Endothelial cell of umbilical vein (primary cell): ENCODE measurements at regions not wholly inside any gene's neighbourhood (a gene's known extent, or its start where the extent isn't known, plus 50 kb on each side); places are given as distances from the start of the nearest gene placed in this dataset.

ENCODE experiments used
- BruUV-seq: library from RNA; stranded (reverse); fragments of 400-500 nt; replicated peaks from 2 replicates; lab custom pipeline; 2021; lab: Mats Ljungman, UMichigan
- CTCF ChIA-PET: fragments of 300-600, 350-600 bp; sonication (Branson Sonifier 250); formaldehyde crosslinking; loops from one replicate; lab custom pipeline; 2021; ENCODE audit warnings: antibody characterized with exemption, inconsistent platforms; lab: Charles Lee
- POLR2A ChIA-PET: fragments of 300-600, 350-600 bp; sonication (Branson Sonifier 250); formaldehyde crosslinking; loops from one replicate; lab custom pipeline; 2021; ENCODE audit warnings: antibody characterized with exemption, inconsistent platforms; lab: Charles Lee
- DNase-seq: peaks from one replicate; pipeline ENCODE4 v3.0.0-alpha.2; 2011; ENCODE audit warnings: low read depth, low spot score
- FAIRE-seq: peaks from 2 replicates; lab custom pipeline; 2011; peaks lifted over from hg19 to GRCh38; lab: Jason Lieb, UNC
- H2AFZ ChIP-seq: 2 replicates; pipeline ENCODE4 v1.6.0; 2012; ENCODE audit warnings: low read depth, low read length, control low read depth, inconsistent platforms
- H3K27ac ChIP-seq: 2 replicates; pipeline ENCODE4 v1.5.1; 2011; ENCODE audit warnings: low read depth, mild to moderate bottlenecking, control low read depth, low read length, moderate library complexity; ENCODE audit not compliant: insufficient read depth
- H3K27me3 ChIP-seq, 2 experiments: 2 replicates each; pipeline versions ENCODE4 v1.6.0 to v1.6.1; 2011; ENCODE audit warnings: low read length in 2 of 2, mixed read lengths in 1 of 2; ENCODE audit not compliant: control insufficient read depth in 2 of 2, insufficient read depth in 2 of 2
- H3K36me3 ChIP-seq, 2 experiments: 2 replicates in 1 of 2; 3 replicates in 1 of 2; pipeline ENCODE4 v1.5.1; 2011; ENCODE audit warnings: low read length in 2 of 2, mild to moderate bottlenecking in 1 of 2, moderate library complexity in 1 of 2; ENCODE audit not compliant: control insufficient read depth in 2 of 2, insufficient read depth in 2 of 2; ENCODE audit errors: extremely low read depth in 1 of 2
- H3K4me1 ChIP-seq: 3 replicates; pipeline ENCODE4 v1.5.1; 2011; ENCODE audit warnings: mild to moderate bottlenecking, low read length; ENCODE audit not compliant: control insufficient read depth, insufficient read depth; ENCODE audit errors: extremely low read depth
- H3K4me2 ChIP-seq: 2 replicates; pipeline ENCODE4 v1.6.1; 2011; ENCODE audit warnings: low read length, control low read depth, mixed read lengths; ENCODE audit not compliant: insufficient read depth
- H3K4me3 ChIP-seq, 3 experiments: fragments of 200-600 bp in 1 of 3; sonication (generic), shearing (Covaris generic) in 1 of 3; replicated peaks in 1 of 3; 2 replicates each; pipeline ENCODE4 v1.5.1; 2011 to 2016; ENCODE audit warnings: control low read depth in 3 of 3, low read length in 3 of 3, mild to moderate bottlenecking in 2 of 3, inconsistent platforms in 1 of 3, low read depth in 1 of 3, moderate library complexity in 1 of 3; ENCODE audit not compliant: insufficient read depth in 1 of 3
- H3K79me2 ChIP-seq: 2 replicates; pipeline ENCODE4 v1.6.0; 2012; ENCODE audit warnings: low read length, inconsistent platforms; ENCODE audit not compliant: control insufficient read depth, insufficient read depth
- H3K9ac ChIP-seq: replicated peaks from 2 replicates; pipeline ENCODE3; 2011; ENCODE audit warnings: low read length, control low read depth; ENCODE audit not compliant: insufficient read depth; ENCODE audit errors: extremely low read depth
- H3K9me1 ChIP-seq: replicated peaks from 3 replicates; pipeline ENCODE4 v1.6.0; 2011; ENCODE audit warnings: mild to moderate bottlenecking, low read length; ENCODE audit not compliant: control insufficient read depth, insufficient read depth; ENCODE audit errors: extremely low read depth
- H3K9me3 ChIP-seq: replicated peaks from 2 replicates; pipeline ENCODE4 v1.5.1; 2012; ENCODE audit warnings: low read length, inconsistent platforms; ENCODE audit not compliant: control insufficient read depth, insufficient read depth
- H4K20me1 ChIP-seq: replicated peaks from 2 replicates; pipeline ENCODE3; 2011; ENCODE audit warnings: mild to moderate bottlenecking, low read length; ENCODE audit not compliant: control insufficient read depth, insufficient read depth; ENCODE audit errors: extremely low read depth
- EZH2 ChIP-seq: IDR thresholded peaks from 2 replicates; pipeline ENCODE4 v1.6.1; 2012; ENCODE audit warnings: borderline replicate concordance, low read depth, mild to moderate bottlenecking, moderate library complexity, low read length, inconsistent platforms; ENCODE audit not compliant: severe bottlenecking
- FOS ChIP-seq: IDR thresholded peaks from 2 replicates; pipeline ENCODE4 v1.6.1; 2011; ENCODE audit warnings: mild to moderate bottlenecking, low read length, moderate library complexity, borderline replicate concordance; ENCODE audit not compliant: insufficient read depth
- GATA2 ChIP-seq: IDR thresholded peaks from 2 replicates; pipeline ENCODE4 v1.7.0; 2011; ENCODE audit warnings: low read depth, mild to moderate bottlenecking, moderate library complexity, mixed read lengths, low read length; ENCODE audit not compliant: insufficient read length, insufficient read depth
- JUN ChIP-seq: IDR thresholded peaks from 2 replicates; pipeline ENCODE4 v1.6.1; 2011; ENCODE audit warnings: borderline replicate concordance, low read depth; ENCODE audit not compliant: insufficient read length, insufficient read depth
- MYC ChIP-seq: IDR thresholded peaks from one replicate; pipeline ENCODE4 v1.6.1; 2011; ENCODE audit warnings: mild to moderate bottlenecking, low read depth, low read length
- POLR2A ChIP-seq: IDR thresholded peaks from 2 replicates; pipeline ENCODE4 v1.6.1; 2012; ENCODE audit warnings: low read depth, mild to moderate bottlenecking, control low read depth, low read length
- POLR2AphosphoS5 ChIP-seq: IDR thresholded peaks from 2 replicates; pipeline ENCODE4 v1.6.1; 2012; ENCODE audit warnings: low read depth, mild to moderate bottlenecking, control low read depth, low read length, moderate library complexity; ENCODE audit not compliant: insufficient read depth
- dilution Hi-C: fragments of 300-500 bp; cut with MboI; formaldehyde crosslinking; loops from one replicate; pipeline ENCODE4 v1.15.0; 2019; ENCODE audit warnings: low sequenced_read_pairs; ENCODE audit not compliant: extremely low pct_ligation_motif_present
- intact Hi-C: fragments of 100-400 bp; cut with micrococcal nuclease; formaldehyde crosslinking; loops from one replicate; pipeline ENCODE4 v1.10.0; 2022
- TF ChIP-seq, protein P1 (sequence below): IDR thresholded peaks from 2 replicates; pipeline ENCODE4 v1.6.1; 2011; ENCODE audit not compliant: insufficient read depth, insufficient read length
- TF ChIP-seq, protein P2 (sequence below), 2 donors: IDR thresholded peaks; 1 replicate in 1 of 2; 2 replicates in 1 of 2; pipeline ENCODE4 v1.5.1; 2011; ENCODE audit warnings: low read length in 2 of 2, mild to moderate bottlenecking in 2 of 2, moderate library complexity in 2 of 2, control low read depth in 1 of 2, inconsistent platforms in 1 of 2, low read depth in 1 of 2; ENCODE audit not compliant: insufficient read depth in 1 of 2; ENCODE audit errors: extremely low read depth in 1 of 2

DNA sequence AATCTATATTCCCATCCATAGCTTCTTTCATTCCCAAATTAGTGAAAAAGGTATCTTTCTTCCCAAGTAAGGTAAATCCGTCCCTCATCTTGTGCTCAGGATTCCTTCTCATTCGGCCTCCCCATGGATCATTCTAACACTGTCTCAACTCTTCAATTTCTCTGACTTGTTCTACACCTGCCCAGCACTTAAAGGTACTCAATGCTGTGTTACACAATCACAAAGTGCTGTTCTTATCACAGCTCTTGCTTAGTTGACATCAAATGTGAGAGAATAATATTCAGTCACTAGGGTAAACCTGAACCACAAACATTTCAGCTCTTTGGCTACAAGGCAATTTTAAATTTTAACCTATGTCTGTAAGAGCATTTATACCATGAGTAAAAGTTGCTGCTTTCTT is 94.8 kb downstream of the DIRAS3 start:
- H3K9me1 ChIP-seq, result no peaks in the 10 kb centered on the region
- no peaks in the 10 kb centered on the region for H3K9me3 ChIP-seq
- H3K27me3 ChIP-seq, result no peaks in the 10 kb centered on the region
- no peak overlapping the region for H3K4me3 ChIP-seq
- BruUV-seq, result no TSS peak
- intact Hi-C loops (no loop called here), dilution Hi-C loops (no loop called here)
- H3K4me1 ChIP-seq, result peaks cover 11% of the 10 kb centered on the region
- H3K79me2 ChIP-seq, result no peaks in the 10 kb centered on the region
- no peak overlapping the region for H3K4me2 ChIP-seq
- FAIRE-seq, result no peak
- DNase-seq, result no peak
- ChIA-PET CTCF (no interaction called here), POLR2A (no interaction called here)
- no peaks in the 10 kb centered on the region for H4K20me1 ChIP-seq
- no peak for TF ChIP-seq POLR2A
- TF ChIP-seq, protein P1, sequence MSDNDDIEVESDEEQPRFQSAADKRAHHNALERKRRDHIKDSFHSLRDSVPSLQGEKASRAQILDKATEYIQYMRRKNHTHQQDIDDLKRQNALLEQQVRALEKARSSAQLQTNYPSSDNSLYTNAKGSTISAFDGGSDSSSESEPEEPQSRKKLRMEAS, result no peak
- no peak for TF ChIP-seq EZH2
- no peak for TF ChIP-seq JUN
- TF ChIP-seq FOS, result no peak
- no peak for TF ChIP-seq MYC
- TF ChIP-seq POLR2AphosphoS5, result no peak
- TF ChIP-seq, protein P2, sequence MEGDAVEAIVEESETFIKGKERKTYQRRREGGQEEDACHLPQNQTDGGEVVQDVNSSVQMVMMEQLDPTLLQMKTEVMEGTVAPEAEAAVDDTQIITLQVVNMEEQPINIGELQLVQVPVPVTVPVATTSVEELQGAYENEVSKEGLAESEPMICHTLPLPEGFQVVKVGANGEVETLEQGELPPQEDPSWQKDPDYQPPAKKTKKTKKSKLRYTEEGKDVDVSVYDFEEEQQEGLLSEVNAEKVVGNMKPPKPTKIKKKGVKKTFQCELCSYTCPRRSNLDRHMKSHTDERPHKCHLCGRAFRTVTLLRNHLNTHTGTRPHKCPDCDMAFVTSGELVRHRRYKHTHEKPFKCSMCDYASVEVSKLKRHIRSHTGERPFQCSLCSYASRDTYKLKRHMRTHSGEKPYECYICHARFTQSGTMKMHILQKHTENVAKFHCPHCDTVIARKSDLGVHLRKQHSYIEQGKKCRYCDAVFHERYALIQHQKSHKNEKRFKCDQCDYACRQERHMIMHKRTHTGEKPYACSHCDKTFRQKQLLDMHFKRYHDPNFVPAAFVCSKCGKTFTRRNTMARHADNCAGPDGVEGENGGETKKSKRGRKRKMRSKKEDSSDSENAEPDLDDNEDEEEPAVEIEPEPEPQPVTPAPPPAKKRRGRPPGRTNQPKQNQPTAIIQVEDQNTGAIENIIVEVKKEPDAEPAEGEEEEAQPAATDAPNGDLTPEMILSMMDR (IDR thresholded peaks at IDR 0.05; ENCODE audit: extremely low read depth in 1 of 2, insufficient read depth in 1 of 2, low read depth in 1 of 2, low read length in 2 of 2), result no peak
- no peak for TF ChIP-seq GATA2
- H3K36me3 ChIP-seq, result no peaks in the 10 kb centered on the region
- no peak overlapping the region for H2AFZ ChIP-seq
- no peak overlapping the region for H3K27ac ChIP-seq
- no peak overlapping the region for H3K9ac ChIP-seq
